Fibroblast of skin of right quadriceps (primary cell): ENCODE measurements at regions not wholly inside any gene's neighbourhood (a gene's known extent, or its start where the extent isn't known, plus 50 kb on each side); places are given as distances from the start of the nearest gene placed in this dataset.
A peak's percentile ranks its signal among the peaks of the same experiment; 100 is the strongest.

Experiments
- DNase-seq: peaks from one replicate; pipeline ENCODE4 v3.0.0-alpha.2; 2013

DNA sequence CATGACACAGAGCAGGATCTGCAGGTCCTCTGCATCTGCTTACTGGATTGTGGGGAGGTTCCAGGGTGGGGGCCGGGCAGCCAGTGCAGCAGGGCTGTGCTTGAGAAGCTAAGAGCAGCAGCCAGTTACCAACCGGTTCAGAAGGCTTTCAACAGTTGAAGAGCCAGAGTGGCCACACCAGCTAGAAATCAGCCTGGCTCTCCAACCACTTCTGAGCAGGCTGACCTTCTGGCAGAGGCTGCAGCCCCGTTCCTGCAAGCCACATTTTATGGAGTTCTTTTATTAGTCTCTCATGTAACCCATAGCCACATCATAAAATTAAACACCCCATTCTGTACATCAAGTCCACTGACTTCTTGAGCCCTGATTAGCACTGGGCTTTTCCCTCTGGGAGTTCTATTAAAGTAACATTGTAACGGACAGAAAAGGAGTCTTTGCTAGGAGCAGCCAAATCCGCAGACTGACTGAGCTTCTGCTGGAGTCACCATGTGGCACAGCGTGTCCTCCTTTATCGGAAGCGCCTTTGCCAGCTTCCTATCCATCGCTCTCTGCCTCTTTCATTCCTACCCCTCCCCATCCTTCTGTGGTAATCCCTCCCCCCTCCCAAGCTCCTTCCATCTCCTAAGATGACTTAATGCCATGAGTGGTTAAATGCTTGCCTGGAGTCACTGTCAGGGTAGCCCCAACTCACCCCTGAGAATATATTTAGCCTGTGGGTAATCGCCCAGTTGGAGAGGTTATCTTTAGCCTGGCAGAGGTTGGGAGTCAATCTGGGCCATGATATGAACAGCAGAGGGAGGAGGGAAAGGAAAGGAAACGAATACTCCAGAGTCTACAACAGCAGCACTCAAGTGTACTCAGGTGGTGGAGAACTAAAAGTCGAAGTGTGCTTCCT is 138.5 kb upstream of the HES1 start:
- DNase-seq, result no peak

DNA sequence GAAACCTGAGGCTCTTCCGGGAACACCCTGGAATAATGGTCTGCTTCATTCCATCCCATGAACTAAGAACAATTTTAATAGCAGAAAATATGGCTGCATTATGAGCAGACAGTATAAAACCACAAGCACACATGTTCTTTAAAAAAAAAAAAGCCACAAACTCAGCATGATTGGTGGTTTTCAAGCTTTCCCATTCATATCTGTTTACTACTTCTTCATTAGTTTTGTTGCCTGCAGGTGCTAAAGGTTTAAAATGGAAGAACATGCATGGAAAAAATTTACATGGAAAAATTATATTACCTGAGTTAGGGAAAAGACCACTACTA is 137.9 kb upstream of the HES1 start:
- DNase-seq, result no peak

DNA sequence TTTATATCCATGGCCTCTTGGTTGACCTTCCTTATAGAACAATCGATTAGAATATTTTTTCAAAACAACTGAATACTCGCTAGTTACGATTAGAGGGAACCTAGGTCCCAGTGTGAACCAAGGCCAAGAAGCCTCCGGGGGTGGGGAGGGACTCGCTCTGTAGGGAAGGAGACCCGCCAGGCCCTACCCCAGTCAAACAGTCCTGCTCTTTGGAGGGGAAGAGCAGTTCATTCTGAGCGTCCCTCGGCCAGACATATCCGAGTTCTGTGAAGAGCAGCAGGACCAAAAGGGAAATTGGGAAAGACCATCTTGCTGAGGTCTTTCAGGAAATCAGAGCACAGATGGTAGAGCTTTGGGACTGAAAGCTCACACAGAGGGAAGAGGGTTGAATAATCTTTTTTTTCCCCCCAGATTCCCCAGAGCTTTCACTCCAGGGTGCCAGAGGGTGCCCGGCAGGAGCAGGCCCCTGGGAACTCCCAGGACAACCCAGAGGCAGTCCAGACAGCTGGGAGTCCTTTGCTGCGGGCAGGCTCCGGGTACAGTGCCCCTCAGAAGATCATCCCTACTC is 137.2 kb upstream of the HES1 start:
- DNase-seq, result no peak

DNA sequence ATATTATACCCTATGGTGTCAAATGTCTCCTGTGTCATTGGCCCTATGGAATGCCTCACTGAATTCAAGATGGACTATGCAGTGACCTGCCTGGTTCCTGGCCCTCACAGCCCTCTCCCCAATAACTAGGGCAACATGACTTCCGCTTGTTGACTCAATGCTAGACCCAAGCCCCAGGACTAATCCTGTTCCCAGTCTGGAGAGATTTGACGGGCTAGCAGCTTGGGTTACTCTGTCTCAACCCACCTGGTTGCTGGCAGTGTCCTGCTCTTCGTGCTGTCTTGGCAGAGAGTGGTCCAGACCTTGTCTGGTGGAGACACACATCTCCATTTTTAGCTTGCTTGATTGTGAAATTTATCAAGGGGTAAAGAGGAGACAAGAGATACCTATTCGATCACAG is 135.8 kb upstream of the HES1 start:
- no peak for DNase-seq

DNA sequence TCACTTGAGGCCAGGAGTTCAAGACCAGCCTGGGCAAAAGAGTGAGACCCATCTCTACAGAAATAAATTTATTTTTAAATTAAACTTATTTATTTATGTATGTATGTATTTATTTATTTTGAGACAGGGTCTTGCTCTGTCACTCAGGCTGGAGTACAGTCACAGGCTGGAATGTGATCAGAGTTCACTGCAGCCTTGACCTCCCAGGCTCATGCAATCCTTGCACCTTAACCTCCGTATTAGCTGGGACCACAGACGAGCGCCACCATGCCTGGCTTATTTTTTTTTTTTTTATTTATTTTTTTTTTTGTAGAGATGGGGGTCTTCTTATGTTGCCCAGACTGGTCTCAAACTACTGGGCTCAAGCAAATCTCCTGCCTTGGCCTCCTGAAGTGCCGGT is 135.2 kb upstream of the HES1 start:
- DNase-seq, result no peak

DNA sequence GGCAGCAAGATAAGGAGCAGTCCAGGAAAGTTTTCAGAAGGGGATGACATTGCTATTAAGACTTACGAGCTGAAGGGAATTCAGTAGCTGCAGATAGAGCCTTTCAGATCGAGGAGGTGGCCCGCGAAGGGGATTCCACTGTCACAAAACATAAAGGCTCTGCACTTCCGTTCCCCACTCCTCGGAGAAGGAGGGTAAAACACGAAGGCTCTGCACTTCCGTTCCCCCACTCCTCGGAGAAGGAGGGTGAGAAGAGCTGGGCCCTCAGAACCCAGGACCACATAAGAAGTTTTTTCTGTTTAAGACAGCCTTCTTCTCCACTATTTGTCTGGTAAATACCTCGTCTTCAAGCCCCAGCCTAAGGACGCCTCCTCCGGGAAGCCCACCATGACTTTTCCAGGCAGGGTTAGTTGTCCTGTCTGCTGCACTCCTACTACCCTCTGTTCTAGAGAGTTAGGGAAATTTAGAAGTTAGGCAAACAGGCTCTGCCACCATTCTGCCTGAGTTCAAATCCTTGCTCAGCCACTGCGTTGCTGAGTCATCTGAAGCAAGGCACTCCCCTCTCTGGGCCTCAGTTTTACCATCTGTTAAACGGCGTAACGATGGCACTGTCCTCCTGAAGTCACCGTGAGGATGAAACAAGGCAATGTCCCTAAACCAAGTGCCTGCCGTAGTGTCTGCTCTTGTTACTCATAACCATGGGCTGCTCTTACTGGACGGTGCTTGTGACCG is 134.1 kb upstream of the HES1 start:
- no peak for DNase-seq

DNA sequence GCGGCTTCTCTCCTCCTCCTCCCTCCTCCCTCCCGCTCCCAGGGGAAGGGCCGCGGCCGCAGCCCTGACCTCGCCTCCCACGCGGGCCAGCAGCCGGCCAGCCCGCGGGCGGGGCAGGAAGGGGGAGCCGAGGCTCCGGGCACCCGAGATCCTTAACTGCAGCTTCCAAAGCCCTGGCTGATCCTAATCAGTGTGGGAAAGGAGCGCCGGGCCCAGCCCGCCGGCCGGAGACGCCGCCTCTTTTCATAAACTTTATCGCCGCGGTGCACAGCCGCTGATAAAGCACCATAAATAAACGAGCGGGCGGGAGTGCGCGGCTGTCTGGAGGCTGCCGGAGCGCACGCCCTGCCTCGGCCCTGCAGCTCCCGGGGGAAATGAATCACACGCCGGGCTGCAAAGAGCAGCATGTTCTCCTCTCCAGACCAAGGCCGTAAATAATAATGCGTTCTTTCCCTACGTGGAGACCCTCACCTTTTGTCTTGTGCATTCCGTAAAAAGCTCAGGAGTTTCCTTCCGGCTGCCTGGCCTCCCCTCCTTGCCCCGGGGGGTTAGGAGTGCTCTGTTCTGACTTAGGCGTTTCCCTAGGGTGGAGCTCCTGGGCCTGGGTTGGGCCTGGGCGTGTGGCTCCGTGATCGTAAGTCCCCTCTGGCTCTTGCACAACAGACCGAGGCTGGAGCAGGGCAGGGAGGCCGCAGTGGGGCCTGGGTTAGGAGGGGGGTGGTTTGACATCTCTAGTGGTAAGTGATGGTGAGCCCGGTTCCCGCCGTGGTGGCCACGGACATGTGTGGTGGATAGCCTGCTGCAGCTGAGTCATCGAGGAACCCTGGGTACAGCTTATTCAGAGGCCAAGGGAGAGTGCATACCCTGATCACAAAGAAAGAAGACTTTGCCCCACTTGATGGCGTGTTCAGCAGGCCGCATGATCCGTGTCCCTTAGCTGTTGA is 132.6 kb upstream of the HES1 start:
- peak; percentile 96 for DNase-seq

DNA sequence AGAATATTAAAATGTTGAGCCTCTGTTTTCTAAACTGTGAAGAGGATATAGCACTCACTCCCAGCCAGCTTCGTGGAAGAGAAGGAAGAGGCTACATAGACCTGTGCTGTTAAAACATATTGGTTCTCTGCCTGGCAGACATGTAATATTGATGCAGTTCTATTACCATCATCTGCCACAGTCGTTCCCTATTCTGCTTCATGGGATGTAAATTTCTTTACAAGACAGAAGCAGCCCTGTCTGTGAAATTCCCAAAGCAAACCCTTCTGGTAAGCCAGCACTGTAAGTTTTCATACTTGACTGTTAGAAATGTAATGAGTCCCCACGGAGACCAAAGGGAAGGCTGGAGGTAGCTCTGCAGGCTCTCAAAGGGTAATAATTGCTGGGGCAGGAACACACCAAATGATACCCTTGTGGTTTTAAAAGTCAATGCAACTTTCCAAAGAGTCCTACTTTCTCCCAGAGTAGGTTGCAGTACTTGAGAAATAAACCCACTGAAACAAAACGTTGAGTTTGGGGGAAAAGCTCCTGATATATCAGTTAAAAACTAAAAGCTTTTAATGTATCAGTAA is 129.9 kb upstream of the HES1 start:
- DNase-seq, result no peak

DNA sequence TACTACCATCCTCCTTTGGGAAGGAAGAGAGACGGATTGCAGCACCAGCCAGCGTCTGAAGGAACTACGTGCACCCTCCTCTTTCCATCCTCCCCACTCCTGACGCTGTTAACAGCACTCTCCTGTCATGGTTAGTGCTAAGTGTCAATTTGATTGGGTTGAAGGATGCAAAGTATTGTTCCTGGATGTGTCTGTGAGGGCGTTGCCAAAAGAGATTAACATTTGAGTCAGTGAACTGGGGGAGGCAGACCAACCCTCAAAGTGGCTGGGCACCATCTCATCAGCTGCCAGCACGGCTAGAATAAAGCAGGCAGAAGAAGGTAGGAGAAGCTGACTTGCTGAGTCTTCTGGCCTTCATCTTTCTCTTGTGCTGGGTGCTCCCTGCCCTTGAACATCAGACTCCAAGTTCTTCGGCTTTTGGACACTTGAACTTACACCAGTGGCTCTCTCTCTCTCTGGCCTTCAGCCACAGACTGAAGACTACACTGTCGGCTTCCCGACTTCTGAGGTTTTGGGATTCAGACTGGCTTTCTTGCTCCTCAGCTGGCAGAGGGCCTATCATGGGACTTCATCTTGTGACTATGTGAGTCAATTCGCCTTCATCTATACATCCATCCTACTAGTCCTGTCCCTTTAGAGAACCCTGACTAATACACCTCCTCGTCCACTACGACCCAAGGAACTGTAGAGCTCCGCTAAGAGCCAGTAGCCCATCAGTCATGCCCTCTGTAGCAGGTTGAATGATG is 128.2 kb upstream of the HES1 start:
- DNase-seq, result no peak

DNA sequence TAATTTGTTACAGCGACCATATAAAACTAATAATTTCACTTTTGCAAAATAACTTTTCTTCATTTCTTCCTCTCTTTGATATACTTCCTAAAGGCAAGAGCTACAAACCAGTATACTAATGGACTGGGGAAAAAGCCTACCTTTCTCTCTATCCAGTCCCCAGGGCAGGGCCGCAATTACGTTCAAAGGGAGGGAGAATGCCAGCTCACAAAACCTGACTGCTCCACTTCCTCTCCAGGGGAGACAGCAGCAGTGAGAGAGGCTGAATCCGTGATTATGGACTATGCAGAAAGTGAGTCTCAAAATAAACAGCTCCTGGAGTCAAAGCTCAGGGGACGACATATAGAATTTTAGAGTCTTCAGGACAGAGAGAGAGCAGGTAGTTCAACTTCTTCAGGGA is 126.9 kb upstream of the HES1 start:
- no peak for DNase-seq

DNA sequence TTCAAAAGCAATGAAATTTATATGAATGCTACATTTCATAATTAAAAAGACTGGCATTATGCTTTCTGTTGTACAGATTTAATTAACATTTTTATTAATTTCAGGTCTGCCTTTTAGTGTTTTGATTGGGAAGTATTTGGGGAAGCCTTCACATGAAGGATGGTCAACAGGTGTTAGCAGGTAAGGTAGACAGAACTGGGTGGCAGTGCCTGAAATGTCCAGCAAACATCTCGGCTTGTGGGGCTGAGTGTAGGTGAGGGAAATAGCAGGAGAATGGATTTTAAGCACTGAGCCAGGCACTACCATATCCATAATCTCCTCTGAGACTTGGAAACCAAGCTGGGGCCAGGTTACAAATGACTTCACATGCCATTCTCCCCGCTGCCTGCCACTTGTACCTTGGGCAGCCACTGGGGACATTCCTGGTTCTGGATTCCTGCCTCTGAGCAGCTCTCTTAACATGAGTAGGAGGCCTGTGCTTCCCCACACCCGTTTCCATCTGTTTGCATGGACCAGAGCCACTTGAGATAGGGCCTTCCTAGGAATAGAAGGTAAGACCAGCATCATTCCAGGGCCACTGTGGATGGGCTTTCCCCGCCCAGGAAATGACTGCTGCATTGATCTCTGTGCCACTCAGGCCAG is 125.9 kb upstream of the HES1 start:
- DNase-seq, result no peak

DNA sequence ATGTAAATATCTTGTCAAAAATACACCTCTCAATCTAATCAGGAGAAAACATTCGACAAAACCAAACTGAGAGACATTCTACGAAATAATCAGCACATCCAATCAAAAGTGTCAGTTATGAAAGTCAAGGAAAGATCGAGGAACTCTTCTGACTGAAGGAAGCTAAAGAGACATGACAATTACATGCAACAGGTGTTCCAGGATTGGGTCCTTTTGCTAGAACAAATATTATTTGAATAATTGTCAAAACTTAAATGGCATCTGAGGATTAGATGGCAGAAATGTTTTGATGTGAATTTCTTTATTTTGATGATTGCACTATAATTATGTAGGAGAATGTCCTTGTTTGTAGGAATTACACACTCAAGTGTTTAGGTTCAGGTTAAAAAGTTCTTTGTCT is 124.1 kb upstream of the HES1 start:
- no peak for DNase-seq

DNA sequence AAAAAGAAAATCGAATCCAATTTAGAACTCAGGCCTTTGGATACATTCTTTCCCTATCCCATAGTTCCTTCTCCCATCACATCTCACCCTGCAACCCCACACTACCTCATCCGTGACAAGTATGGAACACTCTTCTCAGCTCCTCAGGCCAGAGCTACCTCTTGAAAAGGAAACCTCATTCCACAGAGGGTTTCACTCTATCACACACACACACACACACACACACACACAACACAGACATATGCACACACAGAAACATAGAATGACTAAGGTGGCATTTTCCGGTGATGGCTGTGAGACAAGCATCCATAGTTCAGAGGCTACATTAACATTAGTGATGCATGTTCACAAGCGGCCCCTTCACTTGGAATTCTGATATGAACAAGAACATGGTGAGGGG is 122.0 kb upstream of the HES1 start:
- DNase-seq, result no peak

DNA sequence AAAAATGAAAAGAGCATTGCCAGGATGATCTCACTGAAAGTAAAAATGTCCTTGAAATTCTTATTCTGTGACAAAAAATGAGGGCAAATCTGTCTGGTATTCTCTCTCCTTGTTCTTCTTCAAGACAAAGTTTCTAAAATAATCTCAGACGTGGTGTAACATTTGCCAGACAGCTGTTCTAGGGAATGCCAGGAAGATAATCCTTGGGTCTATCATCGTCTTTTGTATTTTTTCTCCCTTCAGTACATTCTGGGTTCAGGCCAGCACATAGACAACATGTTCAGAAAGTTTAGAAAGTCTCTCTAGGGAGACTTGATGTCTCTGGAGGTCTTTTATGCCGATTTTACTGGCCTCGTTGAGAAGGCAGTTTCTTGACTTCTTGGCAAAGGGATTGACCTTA is 121.2 kb upstream of the HES1 start:
- no peak for DNase-seq

DNA sequence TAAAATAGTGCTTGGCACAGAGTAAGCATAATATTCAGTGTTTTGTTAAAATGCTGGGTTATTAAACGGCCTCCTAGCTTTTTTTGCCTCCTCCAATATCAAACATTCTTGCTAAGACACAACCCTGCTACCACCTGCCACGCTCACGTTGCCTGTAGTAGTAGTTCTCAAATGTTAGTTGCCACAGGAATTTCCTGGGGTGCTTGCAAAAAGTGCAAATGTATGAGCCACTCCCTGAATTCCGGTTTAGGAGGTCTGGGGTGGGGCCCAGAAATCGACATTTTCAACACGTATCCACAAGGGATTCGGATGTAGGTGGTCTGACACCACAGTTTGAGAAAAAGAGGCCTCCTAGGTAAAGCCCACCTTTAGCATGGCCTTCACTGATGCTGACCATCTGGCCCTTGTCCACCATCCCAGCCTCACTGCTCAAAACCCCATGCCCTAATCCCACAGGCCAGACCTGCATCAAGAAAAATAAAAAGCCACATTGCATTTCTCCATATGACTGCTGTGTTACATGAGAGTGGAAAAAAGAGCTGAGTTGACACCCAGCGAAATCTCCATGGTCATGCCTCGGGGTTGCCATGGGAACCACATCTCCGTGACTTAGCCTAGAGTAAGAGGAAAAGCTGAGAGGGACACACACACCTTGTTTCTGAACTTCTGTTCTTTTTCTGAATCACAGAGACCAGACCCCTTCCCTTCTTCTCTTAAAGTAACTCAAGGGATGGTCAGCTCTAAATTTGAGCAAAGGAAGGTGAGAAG is 116.4 kb upstream of the HES1 start:
- no peak for DNase-seq

DNA sequence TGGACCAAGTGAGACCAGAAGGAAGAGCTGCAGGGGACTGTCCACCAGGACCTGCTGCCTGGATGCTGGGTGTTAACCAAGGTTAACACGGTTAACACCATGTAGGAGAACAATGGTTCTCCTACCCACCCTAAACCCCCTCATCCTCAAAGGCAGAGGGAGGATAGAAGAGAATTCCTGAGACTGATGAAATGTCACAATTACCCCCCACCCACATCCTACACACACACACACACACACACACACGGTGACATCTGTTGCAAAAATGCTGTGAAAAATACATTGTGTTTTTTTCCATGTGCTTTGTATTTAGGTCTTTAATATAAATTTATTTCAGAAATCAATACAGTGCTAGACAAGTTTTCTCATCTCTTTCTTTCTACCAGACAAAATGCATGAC is 113.9 kb upstream of the HES1 start:
- no peak for DNase-seq

DNA sequence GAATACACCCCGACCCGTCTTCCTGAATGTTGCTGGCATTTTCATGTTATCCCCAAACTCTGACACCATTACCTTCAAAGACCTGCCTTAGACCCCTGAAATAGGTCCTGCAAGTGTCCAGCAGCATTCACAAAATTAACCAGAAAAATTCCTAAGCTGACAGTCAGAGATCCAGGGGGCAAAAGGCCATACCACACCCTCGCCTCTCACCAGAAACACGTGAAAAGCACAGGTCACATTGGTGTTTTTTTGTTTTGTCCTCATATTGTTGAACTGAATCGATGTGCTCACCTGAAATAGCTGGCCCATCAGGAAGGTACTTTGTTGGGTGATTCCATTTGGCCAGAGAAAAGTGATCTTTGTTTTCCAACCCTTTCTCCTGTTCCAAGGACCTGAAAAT is 113.1 kb upstream of the HES1 start:
- no peak for DNase-seq

DNA sequence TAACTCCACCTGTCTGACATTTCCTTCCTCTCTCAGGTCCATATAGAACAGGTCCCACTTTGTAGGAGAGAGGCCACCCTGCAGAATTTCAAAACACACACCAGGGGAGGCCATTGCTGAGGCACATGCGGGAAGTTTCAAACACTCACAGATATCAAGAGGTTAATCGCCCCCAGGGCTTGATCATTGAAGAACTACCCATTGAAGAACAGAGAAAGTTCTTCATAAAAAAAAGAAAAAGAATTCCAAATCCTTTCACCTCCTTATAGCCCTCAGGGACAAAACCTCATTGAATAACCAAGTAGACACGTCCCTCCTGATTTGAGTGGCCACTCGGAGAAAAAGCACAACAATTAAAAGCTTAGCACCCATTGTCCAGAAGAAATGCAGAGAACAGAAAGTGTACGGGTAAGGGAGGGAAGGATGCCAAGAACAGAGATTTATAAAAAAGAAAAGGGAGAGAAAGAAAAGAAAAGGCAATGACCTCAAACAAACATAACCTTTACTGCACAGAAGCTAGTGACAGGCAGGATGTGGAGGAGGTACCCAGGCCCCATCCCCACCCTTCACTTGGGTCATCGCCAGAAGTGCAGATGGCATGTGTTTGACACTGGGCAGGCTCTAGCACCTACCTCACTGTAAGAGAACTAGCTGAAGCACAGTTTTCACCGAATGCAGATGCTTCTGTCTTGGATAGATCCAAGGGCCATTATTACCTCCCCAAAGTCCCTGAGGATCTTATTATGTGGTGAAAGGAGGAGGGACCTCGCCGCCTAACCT is 112.3 kb upstream of the HES1 start:
- DNase-seq, result no peak

DNA sequence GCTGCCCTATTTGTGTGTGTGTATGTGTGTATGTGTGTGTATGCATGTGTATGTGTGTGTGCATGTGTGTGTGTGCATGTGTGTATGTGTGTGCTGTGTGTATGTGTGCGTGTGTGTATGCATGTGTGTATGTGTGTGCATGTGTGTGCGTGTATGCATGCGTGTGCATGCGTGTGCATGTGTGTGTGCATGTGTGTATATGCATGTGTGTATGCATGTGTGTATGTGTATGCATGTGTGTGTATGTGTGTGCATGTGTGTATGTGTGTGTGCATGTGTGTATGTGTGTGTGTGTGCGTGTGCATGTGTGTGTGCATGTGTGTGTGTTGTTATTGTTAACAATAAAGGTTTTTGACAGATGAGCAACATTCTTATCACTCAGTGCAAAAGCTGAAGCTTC is 110.8 kb upstream of the HES1 start:
- DNase-seq, result no peak

DNA sequence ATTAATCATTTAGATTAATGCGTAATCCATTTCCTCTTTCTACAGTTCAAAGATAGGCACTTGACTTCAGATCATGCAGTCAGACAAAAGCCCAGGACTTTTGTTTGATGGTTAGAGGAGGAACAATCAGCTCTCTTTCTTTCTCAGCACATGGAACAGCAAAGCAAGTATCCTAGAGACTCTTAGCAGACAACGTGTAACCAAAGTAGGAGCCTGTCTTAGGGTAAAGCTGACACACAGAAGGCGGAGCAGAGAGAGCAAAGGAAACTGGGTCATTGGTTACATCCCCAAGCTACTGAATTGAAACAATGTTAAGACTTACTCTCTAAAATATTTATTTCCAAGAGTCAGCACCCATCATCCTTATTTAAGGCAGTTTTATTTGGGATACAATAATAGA is 110.0 kb upstream of the HES1 start:
- DNase-seq, result no peak
